ENCODE measurements at regions not wholly inside any gene's neighbourhood (a gene's known extent, or its start where the extent isn't known, plus 50 kb on each side); places are given as distances from the start of the nearest gene placed in this dataset.

GRCh38 chr4:156635051-156635450 lies 336.5 kb downstream of the PDGFC start:
- TF ChIP-seq CTCF (conservative IDR thresholded peaks at IDR 0.05; ENCODE audit: low read length) = no peak
- no peak for TF ChIP-seq EZH2phosphoT487 (IDR thresholded peaks at IDR 0.05; ENCODE audit: borderline replicate concordance, low read depth, low read length)

All from OCI-LY7 (cell line).